AG09309 (cell line): ENCODE measurements at regions not wholly inside any gene's neighbourhood (a gene's known extent, or its start where the extent isn't known, plus 50 kb on each side); places are given as distances from the start of the nearest gene placed in this dataset.
"Not testable (repeated sequence)": the region's sequence is repeated elsewhere in the genome, so short reads cannot be mapped to it uniquely, and the experiment has no call there.

ENCODE experiments used
- DNase-seq: peaks from one replicate; pipeline ENCODE4 v3.0.0-alpha.2; 2010; ENCODE audit warnings: low read depth
- H3K4me3 ChIP-seq: 2 replicates; pipeline ENCODE4 v1.5.1; 2011; ENCODE audit warnings: mild to moderate bottlenecking, low read depth, low read length, moderate library complexity; ENCODE audit not compliant: control insufficient read depth
- TF ChIP-seq, protein P1 (sequence below): IDR thresholded peaks from 2 replicates; pipeline ENCODE4 v1.5.1; 2011; ENCODE audit warnings: mild to moderate bottlenecking, low read depth, low read length, inconsistent platforms; ENCODE audit not compliant: insufficient read depth, control insufficient read depth; ENCODE audit errors: missing control alignments

DNA sequence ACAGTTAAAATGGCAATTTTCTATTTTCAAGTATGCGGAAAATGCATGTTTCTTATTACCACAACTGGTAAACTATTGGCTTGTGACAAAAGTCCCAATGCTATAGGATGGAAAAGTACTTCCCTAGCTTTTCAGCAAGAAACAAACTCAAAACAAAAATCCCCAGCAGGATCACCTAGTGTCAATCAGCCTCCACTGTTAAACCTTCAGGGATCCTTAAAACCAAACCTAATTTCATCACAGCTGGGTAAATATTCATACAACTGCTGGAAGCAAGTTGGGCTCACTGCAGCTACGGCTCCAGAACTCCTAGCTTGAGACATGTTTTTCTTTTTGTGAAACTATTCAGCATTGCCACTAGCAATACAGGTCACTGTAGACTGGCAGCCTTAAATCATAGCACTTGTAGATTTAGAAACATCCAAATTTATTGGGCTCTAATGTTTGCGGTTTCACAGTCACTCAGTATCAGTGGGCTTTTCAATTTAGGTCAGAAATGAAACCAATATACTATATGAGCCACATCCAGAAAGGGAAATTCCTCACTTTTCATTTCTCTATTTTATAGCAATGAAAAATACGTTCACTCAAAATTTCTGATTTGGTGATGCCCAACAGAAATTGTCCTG is 145.2 kb upstream of the ANK3 start:
- TF ChIP-seq, protein P1, sequence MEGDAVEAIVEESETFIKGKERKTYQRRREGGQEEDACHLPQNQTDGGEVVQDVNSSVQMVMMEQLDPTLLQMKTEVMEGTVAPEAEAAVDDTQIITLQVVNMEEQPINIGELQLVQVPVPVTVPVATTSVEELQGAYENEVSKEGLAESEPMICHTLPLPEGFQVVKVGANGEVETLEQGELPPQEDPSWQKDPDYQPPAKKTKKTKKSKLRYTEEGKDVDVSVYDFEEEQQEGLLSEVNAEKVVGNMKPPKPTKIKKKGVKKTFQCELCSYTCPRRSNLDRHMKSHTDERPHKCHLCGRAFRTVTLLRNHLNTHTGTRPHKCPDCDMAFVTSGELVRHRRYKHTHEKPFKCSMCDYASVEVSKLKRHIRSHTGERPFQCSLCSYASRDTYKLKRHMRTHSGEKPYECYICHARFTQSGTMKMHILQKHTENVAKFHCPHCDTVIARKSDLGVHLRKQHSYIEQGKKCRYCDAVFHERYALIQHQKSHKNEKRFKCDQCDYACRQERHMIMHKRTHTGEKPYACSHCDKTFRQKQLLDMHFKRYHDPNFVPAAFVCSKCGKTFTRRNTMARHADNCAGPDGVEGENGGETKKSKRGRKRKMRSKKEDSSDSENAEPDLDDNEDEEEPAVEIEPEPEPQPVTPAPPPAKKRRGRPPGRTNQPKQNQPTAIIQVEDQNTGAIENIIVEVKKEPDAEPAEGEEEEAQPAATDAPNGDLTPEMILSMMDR = no peak
- DNase-seq = no peak

DNA sequence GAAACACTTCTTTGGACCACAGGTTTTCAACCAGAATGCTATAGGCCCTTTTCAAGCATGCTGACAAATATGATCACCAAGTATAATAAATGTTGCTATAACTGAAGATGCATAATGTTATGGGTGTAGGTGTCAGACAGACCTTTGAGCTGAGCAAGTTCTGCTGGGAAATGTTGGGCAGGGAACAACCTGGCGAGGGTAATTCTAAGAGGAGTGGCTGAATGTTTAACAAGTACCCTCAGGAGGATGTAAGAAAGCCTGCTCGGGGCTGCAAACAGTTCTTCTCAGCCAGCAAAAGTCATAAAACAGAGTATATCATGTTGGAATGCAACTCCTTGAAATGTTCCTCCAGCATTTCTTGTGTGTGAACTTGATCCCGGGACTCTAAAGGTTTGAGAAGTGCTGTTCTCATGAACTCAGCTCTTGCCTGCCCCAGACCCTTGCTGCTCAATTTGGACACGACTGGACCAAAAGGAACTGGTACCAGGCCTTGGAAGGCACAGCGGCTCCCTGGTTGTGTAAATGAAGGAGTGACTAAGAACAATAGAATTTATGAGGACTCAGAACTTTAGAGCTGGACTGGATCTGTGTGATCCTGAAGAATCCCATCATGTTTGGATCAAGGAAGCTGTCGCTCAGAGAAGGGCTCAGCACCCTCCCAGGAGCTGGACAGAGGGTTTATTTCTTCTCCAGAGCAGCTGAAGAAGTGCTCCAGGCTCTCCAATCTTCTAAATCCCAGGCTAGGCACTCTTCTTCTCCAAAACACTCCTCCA is 143.2 kb upstream of the ANK3 start:
- no peak for DNase-seq
- no peak overlapping the region for H3K4me3 ChIP-seq
- TF ChIP-seq, protein P1 = no peak

More for the DNA sequence above, 145.2 kb upstream of the ANK3 start:
- H3K4me3 ChIP-seq = no peak overlapping the region

DNA sequence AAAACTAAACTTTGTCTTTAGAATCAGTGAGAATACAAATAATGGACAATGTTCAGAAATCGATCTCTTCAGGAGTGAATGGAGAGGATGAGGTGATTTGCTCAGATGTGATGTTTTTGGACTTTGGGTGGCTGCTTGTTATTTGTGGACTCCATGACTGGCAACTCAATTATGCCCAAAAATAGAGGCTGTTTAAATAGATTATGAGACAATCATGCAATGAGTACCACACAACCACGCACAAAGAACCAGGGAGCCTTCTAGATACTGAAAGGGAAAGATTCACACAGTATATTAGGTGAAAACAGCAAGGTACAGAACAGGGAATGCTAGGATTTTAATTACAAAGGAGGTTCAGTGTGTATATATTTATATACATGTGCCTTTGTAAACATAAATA is 141.3 kb upstream of the ANK3 start:
- no peak for DNase-seq
- TF ChIP-seq, protein P1 = no peak
- H3K4me3 ChIP-seq = no peak overlapping the region

DNA sequence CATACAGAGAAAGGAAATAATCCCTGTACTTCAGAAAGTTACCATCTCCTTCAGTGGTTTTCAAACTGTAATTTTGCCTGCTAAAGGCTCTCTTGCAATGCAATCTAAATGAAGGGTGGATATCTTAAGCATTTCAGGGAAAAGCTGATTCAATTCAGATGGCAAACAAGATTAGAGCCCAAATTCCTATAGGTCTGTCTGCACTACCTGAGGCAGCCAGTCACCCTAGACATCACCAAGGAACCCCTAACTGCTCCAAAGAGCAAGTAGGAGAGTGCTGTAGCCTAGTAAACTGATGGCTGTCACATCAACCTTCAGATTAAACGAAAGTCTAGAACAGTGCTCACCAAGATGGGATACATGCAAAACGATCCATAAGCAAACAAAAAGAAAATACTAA is 138.0 kb upstream of the ANK3 start:
- DNase-seq = no peak
- TF ChIP-seq, protein P1 = no peak
- no peak overlapping the region for H3K4me3 ChIP-seq

DNA sequence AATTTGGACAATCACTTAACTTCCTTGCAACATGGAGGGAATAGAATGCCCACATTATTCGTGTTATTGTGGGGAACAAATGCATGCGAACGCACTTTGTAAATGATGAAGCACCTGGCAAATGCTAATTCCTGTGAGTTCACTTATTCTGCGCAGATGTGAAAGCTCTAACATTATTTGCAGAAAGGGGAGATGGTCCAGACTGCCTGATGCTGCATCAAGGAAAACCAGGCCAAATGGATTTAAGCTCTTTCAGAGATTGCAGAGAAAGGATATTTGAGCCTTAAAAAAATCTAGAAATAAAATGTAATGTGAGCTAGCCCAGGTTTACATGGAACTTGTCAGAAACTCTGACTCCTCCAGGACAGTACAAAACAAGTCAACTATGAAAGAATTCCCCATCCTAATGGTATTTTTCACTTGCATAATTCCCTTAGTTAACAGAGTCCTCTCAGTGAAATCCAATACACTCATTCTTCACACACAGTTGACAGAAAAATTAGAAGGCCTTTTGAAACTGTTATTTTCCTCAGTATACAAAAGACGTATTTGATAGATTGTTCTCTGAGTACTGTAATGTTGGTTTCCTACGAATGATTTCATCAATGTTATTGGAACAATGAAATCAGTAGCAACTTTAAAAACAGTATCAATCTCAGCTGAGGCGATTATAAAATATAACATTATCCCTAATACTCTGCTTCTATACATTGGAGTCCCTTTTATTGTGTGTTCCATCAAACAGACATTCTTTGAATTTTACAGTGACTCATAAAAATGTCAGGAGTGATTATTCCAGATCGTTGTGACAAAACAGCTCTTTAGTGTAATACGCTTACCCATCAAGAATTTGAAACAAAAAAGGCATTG is 136.3 kb upstream of the ANK3 start:
- no peak for DNase-seq
- H3K4me3 ChIP-seq = no peak overlapping the region
- TF ChIP-seq, protein P1 = no peak

DNA sequence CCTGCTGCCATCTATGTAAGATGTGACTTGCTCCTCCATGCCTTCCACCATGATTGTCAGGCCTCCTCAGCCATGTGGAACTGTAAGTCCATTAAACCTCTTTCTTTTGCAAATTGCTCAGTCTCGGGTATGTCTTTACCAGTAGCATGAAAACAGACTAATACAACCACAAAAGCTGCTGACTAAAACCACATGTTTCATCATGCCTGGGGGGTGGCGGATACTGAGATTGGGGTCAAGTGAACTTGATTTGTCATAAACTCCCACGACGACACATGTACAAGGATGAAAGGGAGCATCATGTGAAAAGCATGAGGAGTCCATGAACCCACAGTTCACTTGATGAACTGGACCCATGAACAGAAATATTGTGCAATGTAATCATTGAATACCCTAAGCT is 134.9 kb upstream of the ANK3 start:
- TF ChIP-seq, protein P1 = no peak
- peak; percentile 53 for DNase-seq
- no peak overlapping the region for H3K4me3 ChIP-seq

DNA sequence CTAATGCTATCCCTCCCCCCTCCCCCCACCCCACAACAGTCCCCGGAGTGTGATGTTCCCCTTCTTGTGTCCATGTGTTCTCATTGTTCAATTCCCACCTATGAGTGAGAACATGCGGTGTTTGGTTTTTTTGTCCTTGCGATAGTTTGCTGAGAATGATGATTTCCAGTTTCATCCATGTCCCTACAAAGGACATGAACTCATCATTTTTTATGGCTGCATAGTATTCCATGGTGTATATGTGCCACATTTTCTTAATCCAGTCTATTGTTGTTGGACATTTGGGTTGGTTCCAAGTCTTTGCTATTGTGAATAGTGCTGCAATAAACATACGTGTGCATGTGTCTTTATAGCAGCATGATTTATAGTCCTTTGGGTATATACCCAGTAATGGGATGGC is 133.7 kb upstream of the ANK3 start:
- H3K4me3 ChIP-seq, DNase-seq: not testable (repeated sequence)
